ENCODE measurements at regions not wholly inside any gene's neighbourhood (a gene's known extent, or its start where the extent isn't known, plus 50 kb on each side); places are given as distances from the start of the nearest gene placed in this dataset.

DNA sequence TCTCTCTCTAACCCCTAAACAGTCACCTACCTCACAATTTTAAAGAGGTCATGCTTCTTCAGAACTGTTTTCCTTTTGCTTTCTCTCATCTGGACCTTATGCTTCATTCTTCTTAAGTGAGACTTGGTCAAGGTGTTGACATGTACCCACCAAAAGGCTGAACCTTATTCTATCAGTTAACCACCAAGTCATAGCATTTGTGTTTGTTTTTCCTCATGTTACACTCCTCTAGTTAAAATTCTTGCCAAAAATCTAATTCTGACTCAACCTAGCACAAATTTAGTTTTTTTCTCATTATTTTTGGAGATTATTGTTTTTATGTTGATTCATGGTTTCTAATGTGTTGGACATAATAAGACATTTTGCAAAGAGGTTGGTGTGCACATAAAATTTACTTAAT, 578.6 kb downstream of the SLC16A7 start:
- DNase-seq (ENCODE audit: low spot score), result no peak
- TF ChIP-seq, protein P1, sequence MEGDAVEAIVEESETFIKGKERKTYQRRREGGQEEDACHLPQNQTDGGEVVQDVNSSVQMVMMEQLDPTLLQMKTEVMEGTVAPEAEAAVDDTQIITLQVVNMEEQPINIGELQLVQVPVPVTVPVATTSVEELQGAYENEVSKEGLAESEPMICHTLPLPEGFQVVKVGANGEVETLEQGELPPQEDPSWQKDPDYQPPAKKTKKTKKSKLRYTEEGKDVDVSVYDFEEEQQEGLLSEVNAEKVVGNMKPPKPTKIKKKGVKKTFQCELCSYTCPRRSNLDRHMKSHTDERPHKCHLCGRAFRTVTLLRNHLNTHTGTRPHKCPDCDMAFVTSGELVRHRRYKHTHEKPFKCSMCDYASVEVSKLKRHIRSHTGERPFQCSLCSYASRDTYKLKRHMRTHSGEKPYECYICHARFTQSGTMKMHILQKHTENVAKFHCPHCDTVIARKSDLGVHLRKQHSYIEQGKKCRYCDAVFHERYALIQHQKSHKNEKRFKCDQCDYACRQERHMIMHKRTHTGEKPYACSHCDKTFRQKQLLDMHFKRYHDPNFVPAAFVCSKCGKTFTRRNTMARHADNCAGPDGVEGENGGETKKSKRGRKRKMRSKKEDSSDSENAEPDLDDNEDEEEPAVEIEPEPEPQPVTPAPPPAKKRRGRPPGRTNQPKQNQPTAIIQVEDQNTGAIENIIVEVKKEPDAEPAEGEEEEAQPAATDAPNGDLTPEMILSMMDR (IDR thresholded peaks at IDR 0.05; ENCODE audit: extremely low read depth, missing control alignments), result no peak

DNA sequence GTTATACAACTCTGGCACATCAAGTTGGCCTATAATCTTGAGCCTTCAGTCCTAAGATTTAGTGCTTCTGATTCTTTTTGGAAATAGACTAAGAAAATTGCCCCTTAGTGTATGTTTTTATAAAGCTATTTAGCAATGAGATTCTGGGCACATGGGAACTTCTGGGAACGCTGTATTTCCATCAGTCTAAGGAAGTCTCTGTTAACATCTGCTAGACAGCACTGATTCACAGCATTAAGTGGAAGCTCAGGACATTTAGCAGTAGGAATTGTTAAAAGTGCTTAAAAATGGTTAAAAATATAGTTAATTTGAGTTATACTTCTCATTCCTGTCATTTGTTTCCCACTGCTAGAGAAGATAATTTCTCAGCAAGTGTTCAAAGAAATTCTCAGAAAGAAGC, 579.1 kb downstream of the SLC16A7 start:
- DNase-seq (ENCODE audit: low spot score), result no peak
- TF ChIP-seq, protein P1 (IDR thresholded peaks at IDR 0.05; ENCODE audit: extremely low read depth, missing control alignments), result no peak

DNA sequence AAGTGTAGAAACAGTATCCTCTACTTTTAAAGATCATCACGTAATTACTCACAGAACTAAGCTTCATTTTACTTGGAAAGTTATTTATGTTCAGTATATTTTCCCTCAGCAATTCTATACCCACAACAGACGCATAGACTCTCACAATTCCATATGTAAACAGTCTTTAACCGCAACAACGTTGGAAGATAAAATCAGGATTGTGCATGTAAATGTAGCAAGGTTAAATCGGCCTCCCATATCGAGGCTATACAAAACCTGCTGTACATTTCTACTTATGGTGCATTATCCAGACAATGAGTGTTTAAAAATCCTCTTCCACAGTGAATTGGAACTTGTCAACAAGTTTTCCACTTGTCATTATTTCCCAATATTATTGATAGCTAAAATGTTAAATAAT, 581.1 kb downstream of the SLC16A7 start:
- no peak for DNase-seq (ENCODE audit: low spot score)
- TF ChIP-seq, protein P1 (IDR thresholded peaks at IDR 0.05; ENCODE audit: extremely low read depth, missing control alignments), result no peak

DNA sequence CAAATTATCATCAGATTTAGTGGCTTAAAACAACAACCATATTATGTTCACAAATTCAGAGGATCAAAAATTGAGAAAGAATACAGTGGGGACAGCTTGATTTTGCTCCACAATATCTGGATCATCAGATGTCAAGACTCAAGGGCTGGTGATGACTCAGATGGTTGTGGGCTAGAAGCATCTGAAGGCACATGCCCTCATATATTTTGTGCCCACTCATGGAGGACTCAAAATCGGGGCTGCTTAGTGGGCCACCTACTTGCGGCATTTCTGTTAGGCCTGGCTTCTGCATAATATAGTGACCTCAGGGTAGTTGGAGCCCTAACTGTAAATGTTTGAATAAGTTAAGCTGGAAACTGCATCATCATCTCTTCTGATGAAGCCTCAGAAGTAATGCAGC, 584.5 kb downstream of the SLC16A7 start:
- DNase-seq (ENCODE audit: low spot score), result no peak
- TF ChIP-seq, protein P1 (IDR thresholded peaks at IDR 0.05; ENCODE audit: extremely low read depth, missing control alignments), result no peak

DNA sequence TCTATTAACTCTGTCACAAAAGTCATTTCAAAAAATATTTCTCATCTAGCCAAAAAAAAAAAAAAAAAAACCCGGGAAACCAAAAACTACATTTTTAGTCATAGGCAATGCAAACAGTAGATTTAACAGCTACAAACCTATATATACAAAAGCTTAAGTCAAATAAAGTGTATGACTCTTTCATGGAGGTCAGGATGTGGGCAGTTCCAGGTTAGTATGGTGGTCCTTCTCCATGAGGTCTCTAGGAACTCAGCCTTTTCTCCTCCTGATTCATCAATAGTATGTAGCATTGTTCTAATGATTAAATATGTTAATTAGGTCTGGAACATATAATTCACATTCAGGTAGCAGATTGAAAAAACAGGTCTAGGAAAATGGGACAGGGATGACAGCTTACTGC, 586.5 kb downstream of the SLC16A7 start:
- TF ChIP-seq, protein P1 (IDR thresholded peaks at IDR 0.05; ENCODE audit: extremely low read depth, missing control alignments), result no peak
- no peak for DNase-seq (ENCODE audit: low spot score)

DNA sequence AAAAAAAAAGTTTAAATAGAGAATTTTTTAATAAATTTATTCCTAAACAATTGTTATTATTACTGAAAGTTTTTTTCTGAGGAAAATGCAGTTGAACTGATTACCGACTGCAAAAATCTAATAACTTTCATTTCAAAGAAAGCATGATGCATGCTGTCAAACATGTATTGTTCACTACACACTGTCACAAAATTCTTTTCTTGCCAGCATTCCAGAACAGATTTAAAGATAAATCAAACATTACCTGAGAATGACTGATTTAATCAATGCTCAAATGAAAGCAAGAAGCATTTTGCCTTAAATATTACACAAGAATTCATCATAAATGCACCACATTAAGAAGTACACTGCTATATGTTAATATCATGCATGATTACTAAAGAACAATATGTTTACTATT, 588.3 kb downstream of the SLC16A7 start:
- DNase-seq (ENCODE audit: low spot score), result no peak
- TF ChIP-seq, protein P1 (IDR thresholded peaks at IDR 0.05; ENCODE audit: extremely low read depth, missing control alignments), result no peak

DNA sequence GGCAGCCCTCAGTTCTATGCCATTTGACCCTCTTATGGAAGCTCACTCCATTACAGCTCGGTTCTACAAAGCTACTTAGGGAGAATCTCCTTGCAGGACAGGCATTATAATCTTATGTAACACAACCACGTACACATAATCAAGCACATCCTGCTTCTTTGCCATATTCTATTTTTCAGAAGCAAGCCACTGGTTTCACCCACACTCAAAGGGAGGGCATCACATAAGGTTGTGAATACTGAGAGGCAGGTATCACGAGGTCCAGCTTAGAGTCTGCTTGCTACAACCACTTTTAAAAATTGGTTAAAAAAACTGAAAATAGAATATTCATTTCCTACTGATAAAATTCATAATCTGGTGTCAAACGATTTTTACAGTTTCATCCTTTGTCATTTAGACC, 589.2 kb downstream of the SLC16A7 start:
- TF ChIP-seq, protein P1 (IDR thresholded peaks at IDR 0.05; ENCODE audit: extremely low read depth, missing control alignments), result no peak
- no peak for DNase-seq (ENCODE audit: low spot score)

Measured in GM20000 (cell line).